AG09319 (cell line): ENCODE measurements at regions not wholly inside any gene's neighbourhood (a gene's known extent, or its start where the extent isn't known, plus 50 kb on each side); places are given as distances from the start of the nearest gene placed in this dataset.

Experiments
- DNase-seq: peaks from one replicate; pipeline ENCODE4 v3.0.0-alpha.2; 2010; ENCODE audit warnings: low read depth; ENCODE audit errors: extremely low read depth
- CTCF ChIP-seq: IDR thresholded peaks from 2 replicates; pipeline ENCODE4 v1.5.1; 2011; ENCODE audit warnings: low read depth, mild to moderate bottlenecking, inconsistent platforms, low read length, moderate library complexity

DNA sequence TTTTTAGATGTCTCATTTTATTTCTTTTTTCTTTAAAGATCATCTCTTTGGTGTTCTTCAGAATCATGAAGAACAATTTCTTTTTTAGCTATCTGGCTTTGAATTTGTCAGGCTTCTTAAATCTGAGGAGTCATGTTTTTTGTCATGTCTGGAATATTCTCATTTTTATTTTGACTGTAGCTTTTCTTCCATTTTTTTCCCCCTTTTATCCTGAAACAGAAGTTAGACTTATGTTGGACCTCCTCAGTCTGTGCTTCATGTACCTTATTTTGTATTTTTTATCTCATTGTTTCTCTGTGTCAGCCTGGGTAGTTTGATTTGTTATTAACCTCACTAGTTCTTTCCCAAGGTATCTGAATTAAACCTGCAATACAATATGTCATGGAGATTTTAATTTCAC lies 319.2 kb upstream of the ADGRL4 start:
- no peak for TF ChIP-seq CTCF
- no peak for DNase-seq

- no peak for TF ChIP-seq CTCF
Measured at GRCh38 chr1:79325126-79325525, 318.6 kb upstream of the ADGRL4 start.

DNA sequence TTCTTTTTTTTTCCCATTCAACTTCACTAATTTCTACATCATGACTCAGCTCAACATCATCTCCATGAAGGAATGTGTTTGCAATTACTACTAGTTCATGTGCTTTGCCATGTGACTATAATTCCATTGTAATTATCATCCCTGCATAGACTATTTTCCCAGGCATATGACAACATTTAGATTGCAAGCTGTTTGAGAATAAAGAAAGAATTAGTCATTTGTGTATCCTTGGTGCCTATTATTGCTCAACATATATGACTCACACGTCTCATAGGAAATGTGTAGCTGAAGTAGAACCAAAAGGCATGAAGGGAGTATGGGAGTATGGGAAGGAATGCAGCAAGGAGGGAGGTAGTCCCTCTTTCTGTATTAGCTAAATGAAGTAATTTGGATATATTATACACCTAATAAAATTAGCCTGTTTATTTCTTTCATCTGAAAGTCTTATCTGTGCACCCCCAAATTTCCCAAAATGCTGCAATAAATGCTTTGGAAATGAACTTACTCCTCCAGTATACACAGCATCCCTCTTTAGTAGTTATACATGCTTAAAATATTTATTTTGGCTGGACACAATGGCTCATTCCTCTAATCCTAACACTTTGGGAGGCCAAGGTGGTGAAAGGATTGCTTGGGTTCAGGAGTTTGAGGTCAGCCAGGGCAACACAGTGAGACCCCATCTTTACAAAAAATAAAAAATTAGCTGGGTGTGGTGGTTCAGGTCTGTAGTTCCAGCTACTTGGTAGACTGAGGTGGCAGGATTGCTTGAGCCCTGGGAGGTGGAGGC lies 316.9 kb upstream of the ADGRL4 start:
- TF ChIP-seq CTCF: no peak
- DNase-seq: peak; percentile 95

More at GRCh38 chr1:79325126-79325525, 318.6 kb upstream of the ADGRL4 start:
- no peak for DNase-seq

DNA sequence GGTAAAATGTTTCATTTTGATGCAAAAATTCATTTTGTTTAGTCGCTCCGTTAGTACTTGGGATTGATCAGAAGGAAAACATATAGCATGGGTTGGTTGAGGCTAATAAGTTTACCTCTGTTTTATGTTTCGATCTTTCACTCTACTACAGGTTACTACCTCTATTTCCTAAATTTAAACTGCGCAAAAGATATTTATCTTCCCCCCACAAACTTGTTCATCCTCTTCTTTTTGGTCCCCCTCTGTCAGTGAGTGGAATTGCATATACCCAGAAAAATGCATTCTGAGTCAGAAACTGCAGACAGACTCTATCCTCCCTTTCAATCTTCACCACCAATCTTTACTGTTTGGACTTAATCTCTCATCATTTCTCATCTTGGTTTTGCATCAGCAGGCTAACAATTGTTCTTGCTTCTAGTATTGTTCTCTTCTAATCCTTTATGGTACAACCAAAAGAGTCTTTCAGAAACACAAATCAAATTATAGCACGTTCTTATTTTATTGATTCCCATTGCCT lies 316.0 kb upstream of the ADGRL4 start:
- no peak for DNase-seq
- TF ChIP-seq CTCF: no peak; the same call in 1 of the 2 replicates

- TF ChIP-seq CTCF: no peak
- DNase-seq: no peak
Measured at GRCh38 chr1:79312438-79312837, 305.9 kb upstream of the ADGRL4 start.

- no peak for TF ChIP-seq CTCF
- DNase-seq: no peak
Measured at GRCh38 chr1:79310609-79311008, 304.1 kb upstream of the ADGRL4 start.

DNA sequence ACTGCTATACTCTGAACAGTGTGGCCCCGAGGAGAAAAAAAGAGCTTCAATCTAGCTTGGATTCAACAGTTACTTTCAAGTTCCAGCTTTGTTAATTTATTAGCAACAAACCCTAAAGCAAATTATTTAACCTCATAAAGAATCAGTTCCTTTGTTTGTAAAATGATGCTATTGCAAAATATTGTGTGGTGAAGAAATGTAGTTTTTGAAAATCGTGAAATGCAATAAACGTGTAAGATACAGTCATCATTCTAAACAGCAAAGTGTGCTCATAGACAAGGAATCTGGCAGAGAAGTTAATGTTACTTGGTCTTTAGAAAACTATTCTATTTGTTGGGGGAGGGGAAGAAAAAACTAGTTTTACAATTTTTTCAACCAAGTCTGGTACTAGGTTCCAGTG lies 297.6 kb upstream of the ADGRL4 start:
- TF ChIP-seq CTCF: no peak
- DNase-seq: peak; percentile 4
